ENCODE measurements at regions not wholly inside any gene's neighbourhood (a gene's known extent, or its start where the extent isn't known, plus 50 kb on each side); places are given as distances from the start of the nearest gene placed in this dataset.

DNA sequence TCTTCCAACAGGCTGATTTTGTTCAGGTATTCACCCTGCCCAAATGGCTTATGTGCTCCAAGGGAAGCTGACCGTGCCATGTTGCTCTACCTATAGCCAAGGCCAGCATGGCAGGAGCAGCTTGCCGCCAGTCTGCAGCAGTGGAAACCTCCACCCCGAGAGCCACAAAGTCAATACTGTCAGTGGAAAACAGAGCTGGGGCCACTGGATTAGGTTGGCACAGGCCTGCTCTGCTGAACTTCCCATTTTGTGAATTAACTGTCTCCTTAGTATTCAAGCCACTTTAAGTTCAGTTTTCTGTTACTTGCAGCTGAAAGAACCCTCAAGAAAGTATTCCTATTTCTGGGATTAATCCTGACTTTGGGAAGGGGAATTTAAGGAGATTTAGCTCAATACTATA lies 63.8 kb upstream of the XCR1 start:
- TF ChIP-seq, protein P1, sequence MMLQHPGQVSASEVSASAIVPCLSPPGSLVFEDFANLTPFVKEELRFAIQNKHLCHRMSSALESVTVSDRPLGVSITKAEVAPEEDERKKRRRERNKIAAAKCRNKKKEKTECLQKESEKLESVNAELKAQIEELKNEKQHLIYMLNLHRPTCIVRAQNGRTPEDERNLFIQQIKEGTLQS (CRISPR knock-in tag; conservative IDR thresholded peaks at IDR 0.05) = no peak
- no peak for TF ChIP-seq ESRRA (CRISPR knock-in tag; IDR thresholded peaks at IDR 0.05; ENCODE audit: borderline replicate concordance)
